K562 (cell line): ENCODE measurements at regions not wholly inside any gene's neighbourhood (a gene's known extent, or its start where the extent isn't known, plus 50 kb on each side); places are given as distances from the start of the nearest gene placed in this dataset.

Experiments
- ATAC-seq: fragments of 200-7000 bp; cut with Tn5 transposase; 3 replicates; pipeline ENCODE4 v1.9.1; 2020; ENCODE audit warnings: moderate library complexity
- BruUV-seq: library from RNA; stranded (reverse); fragments of 400-500 nt; replicated peaks from 2 replicates; lab custom pipeline; 2021; lab: Mats Ljungman, UMichigan
- CTCF ChIA-PET: fragments of 300-600 bp; formaldehyde crosslinking; extraction: SDS; loops from one replicate; lab custom pipeline; 2021; ENCODE audit warnings: low intra/inter-chr PET ratio; lab: Yijun Ruan, JAX
- POLR2A ChIA-PET: fragments of 300-600, 350-650 bp; sonication (Branson Sonifier 250); formaldehyde crosslinking; extraction: SDS; loops from one replicate; lab custom pipeline; 2021; ENCODE audit warnings: antibody characterized with exemption, inconsistent platforms; lab: Yijun Ruan, JAX
- DNase-seq, 4 experiments: peaks; one replicate each; pipeline versions ENCODE4 v3.0.0 to v3.0.0-alpha.2; 2011 to 2018; ENCODE audit warnings: low spot score in 3 of 4, mixed read lengths in 3 of 4; ENCODE audit errors: extremely low read depth in 1 of 4
- FAIRE-seq: peaks from 2 replicates; lab custom pipeline; 2011; peaks lifted over from hg19 to GRCh38; lab: Jason Lieb, UNC
- H2AFZ ChIP-seq: 2 replicates; pipeline ENCODE4 v1.6.0; 2011; ENCODE audit warnings: low read depth, low read length, control low read depth, inconsistent platforms
- H3K27ac ChIP-seq: fragments of 200-600 bp; 3 replicates; pipeline ENCODE4 v1.8.0; 2011; ENCODE audit warnings: low read depth, mild to moderate bottlenecking, control low read depth, inconsistent platforms, low read length, moderate library complexity, mixed read lengths; ENCODE audit errors: extremely low read depth
- H3K27me3 ChIP-seq, 2 experiments: fragments of 300-600 bp in 1 of 2; 2 replicates in 1 of 2; 3 replicates in 1 of 2; pipeline versions ENCODE4 v1.6.0 to v1.8.0; 2011; ENCODE audit warnings: inconsistent platforms in 2 of 2, low read length in 2 of 2, mild to moderate bottlenecking in 1 of 2, mixed read lengths in 1 of 2, moderate library complexity in 1 of 2; ENCODE audit not compliant: control insufficient read depth in 2 of 2, insufficient read depth in 2 of 2
- H3K36me3 ChIP-seq: fragments of 300-600 bp; 3 replicates; pipeline ENCODE4 v1.8.0; 2011; ENCODE audit warnings: mild to moderate bottlenecking, low read length, inconsistent platforms; ENCODE audit not compliant: control insufficient read depth, insufficient read depth
- H3K4me1 ChIP-seq, 2 experiments: fragments of 200-600 bp in 1 of 2; replicated peaks in 1 of 2; 2 replicates in 1 of 2; 3 replicates in 1 of 2; pipeline versions ENCODE4 v1.5.1 to v1.8.0; 2011; ENCODE audit warnings: inconsistent platforms in 2 of 2, low read length in 2 of 2, mild to moderate bottlenecking in 1 of 2, mixed read lengths in 1 of 2, moderate library complexity in 1 of 2; ENCODE audit not compliant: control insufficient read depth in 2 of 2, insufficient read depth in 2 of 2
- H3K4me2 ChIP-seq: 2 replicates; pipeline ENCODE4 v1.6.1; 2011; ENCODE audit warnings: low read length, control low read depth, inconsistent platforms, mixed read lengths; ENCODE audit not compliant: insufficient read depth
- H3K4me3 ChIP-seq: fragments of 200-600 bp; sonication (generic), shearing (Covaris generic); 2 replicates; pipeline ENCODE4 v1.5.1; 2016; ENCODE audit warnings: control low read depth, inconsistent platforms
- H3K79me2 ChIP-seq: fragments of 200-600 bp; 3 replicates; pipeline ENCODE4 v1.8.0; 2011; ENCODE audit warnings: low read length, inconsistent platforms; ENCODE audit not compliant: control insufficient read depth, insufficient read depth
- H3K9ac ChIP-seq, 2 experiments: 2 replicates each; pipeline versions ENCODE4 v1.6.0 to v1.6.1; 2011; ENCODE audit warnings: low read depth in 2 of 2, low read length in 2 of 2, control low read depth in 1 of 2, inconsistent platforms in 1 of 2, mild to moderate bottlenecking in 1 of 2, mixed read lengths in 1 of 2; ENCODE audit not compliant: insufficient read depth in 1 of 2
- H3K9me1 ChIP-seq: one replicate; pipeline ENCODE4 v1.6.0; 2011; ENCODE audit warnings: inconsistent platforms, mild to moderate bottlenecking, low read length, moderate library complexity; ENCODE audit not compliant: control insufficient read depth, insufficient read depth
- H3K9me3 ChIP-seq: replicated peaks from 2 replicates; pipeline ENCODE4 v1.5.1; 2011; ENCODE audit warnings: low read depth, low read length, inconsistent platforms; ENCODE audit not compliant: control insufficient read depth, insufficient read depth
- H4K20me1 ChIP-seq: replicated peaks from 2 replicates; pipeline ENCODE4 v1.6.1; 2011; ENCODE audit warnings: low read length, inconsistent platforms, mixed read lengths; ENCODE audit not compliant: control insufficient read depth, insufficient read depth
- CCAR2 ChIP-seq: fragments of 200-400 bp; formaldehyde crosslinking; IDR thresholded peaks from 2 replicates; pipeline ENCODE4 v1.6.1; 2017; ENCODE audit warnings: mild to moderate bottlenecking, low read depth, low read length
- CCNT2 ChIP-seq: IDR thresholded peaks from 2 replicates; pipeline ENCODE4 v1.6.1; 2011; ENCODE audit warnings: borderline replicate concordance, low read depth, mild to moderate bottlenecking, moderate library complexity, mixed read lengths, low read length; ENCODE audit not compliant: insufficient read length; ENCODE audit errors: extremely low read depth
- CHD2 ChIP-seq: IDR thresholded peaks from 2 replicates; pipeline ENCODE4 v1.6.1; 2011; ENCODE audit warnings: low read depth, low read length
- ELF1 ChIP-seq: fragments of 200-800 bp; sonication (Bioruptor generic); IDR thresholded peaks from 2 replicates; pipeline ENCODE4 v1.6.1; 2016; ENCODE audit warnings: missing genetic modification characterization, missing compliant biosample characterization
- EP300 ChIP-seq: IDR thresholded peaks from 2 replicates; pipeline ENCODE4 v1.6.1; 2012; ENCODE audit warnings: low read length, improper control_type of control experiment
- KDM2B ChIP-seq: fragments of 250-450 bp; sonication (Bioruptor Pico); IDR thresholded peaks from 2 replicates; pipeline ENCODE4 v1.8.0; 2021; ENCODE audit warnings: mild to moderate bottlenecking, moderate library complexity
- KLF13 ChIP-seq: fragments of 450-650 bp; IDR thresholded peaks from 2 replicates; pipeline ENCODE4 v1.6.1; 2016; ENCODE audit warnings: missing genetic modification characterization, low read depth, mild to moderate bottlenecking, missing compliant biosample characterization, moderate library complexity, borderline replicate concordance
- NR1H2 ChIP-seq: sonication (generic); formaldehyde crosslinking; IDR thresholded peaks from 2 replicates; pipeline ENCODE4 v1.4.0; 2020; ENCODE audit warnings: mild to moderate bottlenecking, missing genetic modification reagents
- PHF8 ChIP-seq: fragments of 200-600 bp; sonication (generic); IDR thresholded peaks from 2 replicates; pipeline ENCODE4 v1.6.1; 2012; ENCODE audit warnings: mixed run types, mild to moderate bottlenecking, inconsistent platforms, low read length, moderate library complexity, borderline replicate concordance
- PREB ChIP-seq: sonication (generic); formaldehyde crosslinking; IDR thresholded peaks from 2 replicates; pipeline ENCODE4 v1.8.1; 2023; ENCODE audit warnings: mild to moderate bottlenecking, missing genetic modification reagents
- SMAD2 ChIP-seq: fragments of 150-350 bp; IDR thresholded peaks from 2 replicates; pipeline ENCODE4 v1.6.1; 2014; ENCODE audit warnings: low read depth, mild to moderate bottlenecking, low read length
- SUPT5H ChIP-seq: fragments of 450-650 bp; IDR thresholded peaks from 2 replicates; pipeline ENCODE4 v1.6.1; 2016
- ZBTB11 ChIP-seq, 3 experiments: fragments of 200-800 bp in 1 of 3; fragments of 250-450 bp in 1 of 3; fragments of 450-650 bp in 1 of 3; sonication (Bioruptor Pico) in 1 of 3; sonication (Bioruptor generic) in 1 of 3; formaldehyde crosslinking in 1 of 3; IDR thresholded peaks; 2 replicates each; pipeline versions ENCODE4 v1.6.1 to v1.8.0; 2016 to 2022; ENCODE audit warnings: mild to moderate bottlenecking in 2 of 3, missing genetic modification characterization in 2 of 3, missing compliant biosample characterization in 1 of 3, moderate library complexity in 1 of 3
- ZBTB43 ChIP-seq: sonication (generic); formaldehyde crosslinking; IDR thresholded peaks from 2 replicates; pipeline ENCODE4 v1.8.0; 2023; ENCODE audit warnings: mild to moderate bottlenecking, missing genetic modification reagents
- ZNF274 ChIP-seq: IDR thresholded peaks from 2 replicates; pipeline ENCODE4 v1.6.1; 2011; ENCODE audit warnings: low read depth, mild to moderate bottlenecking, low read length, moderate library complexity, borderline replicate concordance
- ZNF395 ChIP-seq: fragments of 200-800 bp; sonication (Bioruptor generic); IDR thresholded peaks from 2 replicates; pipeline ENCODE4 v1.6.1; 2017; ENCODE audit warnings: missing genetic modification characterization, missing compliant biosample characterization
- ZNF780A ChIP-seq: fragments of 250-450 bp; sonication (Bioruptor Pico); IDR thresholded peaks from 2 replicates; pipeline ENCODE4 v1.5.0; 2021; ENCODE audit warnings: mild to moderate bottlenecking
- whole genome bisulfite sequencing: fragments of 100-300 bp; shearing (Covaris generic); methylation state at CpG from one replicate; pipeline ENCODE4 v1.1.6; 2016; ENCODE audit warnings: low coverage, mixed read lengths; ENCODE audit not compliant: insufficient coverage; ENCODE audit errors: missing lambda C conversion rate; 5-methylcytosine and 5-hydroxymethylcytosine counted together
- in situ Hi-C: fragments of 300-500 bp; cut with MboI; formaldehyde crosslinking; loops from 4 replicates; pipeline ENCODE4 v1.15.0; 2018; ENCODE audit warnings: inconsistent platforms, mixed read lengths
- intact Hi-C: fragments of 100-400 bp; cut with micrococcal nuclease; formaldehyde crosslinking; loops from 2 replicates; pipeline ENCODE4 v1.14.2; 2022

DNA sequence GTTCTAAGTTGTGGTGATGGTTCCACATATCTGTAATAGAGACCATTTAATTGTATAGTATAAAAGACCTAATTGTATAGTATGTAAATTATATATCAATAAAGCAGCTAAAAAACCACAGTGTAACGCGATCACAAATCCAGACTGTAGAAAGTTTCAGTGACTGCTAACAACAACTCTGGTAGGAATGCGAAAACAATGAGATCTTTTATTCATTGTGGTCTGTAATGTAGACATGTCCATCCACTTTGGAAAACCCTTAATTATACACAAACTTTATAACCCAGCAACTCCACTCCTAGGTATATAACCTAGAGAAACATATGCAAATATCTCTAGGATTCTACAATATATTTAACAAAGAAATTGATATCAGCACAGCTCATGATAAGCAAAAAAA is 549.5 kb downstream of the SLITRK1 start:
- no peak for FAIRE-seq
- Histone ChIP-seq H3K9ac (no peak overlapping the region), H4K20me1 (no peaks in the 10 kb centered on the region), H3K36me3 (no peaks in the 10 kb centered on the region), H3K4me2 (no peak overlapping the region), H2AFZ (no peak overlapping the region), H3K79me2 (no peaks in the 10 kb centered on the region), H3K9me3 (no peaks in the 10 kb centered on the region), H3K27ac (no peak overlapping the region), H3K27me3 (no peaks in the 10 kb centered on the region), H3K9me1 (no peaks in the 10 kb centered on the region), H3K4me1 (no peaks in the 10 kb centered on the region), H3K4me3 (no peak overlapping the region)
- WGBS = 0% methylated on average over 3 of the region's 3 CpGs
- DNase-seq = no peak
- POLR2A ChIA-PET = no interaction called here
- no TSS peak for BruUV-seq
- CTCF ChIA-PET = no interaction called here
- in situ Hi-C loops = no loop called here
- no peak for ATAC-seq
- intact Hi-C loops = no loop called here
- TF ChIP-seq PREB (CRISPR knock-in tag) = no peak
- no peak for TF ChIP-seq SUPT5H
- TF ChIP-seq ZNF780A (CRISPR knock-in tag) = no peak
- no peak for TF ChIP-seq CHD2
- TF ChIP-seq ELF1 (tag) = no peak
- no peak for TF ChIP-seq PHF8
- no peak for TF ChIP-seq ZBTB11 (CRISPR knock-in tag; IDR thresholded peaks at IDR 0.05)
- TF ChIP-seq KLF13 (tag) = no peak
- no peak for TF ChIP-seq EP300
- TF ChIP-seq NR1H2 (CRISPR knock-in tag) = no peak
- no peak for TF ChIP-seq SMAD2
- no peak for TF ChIP-seq CCAR2
- TF ChIP-seq KDM2B (CRISPR knock-in tag) = no peak
- no peak for TF ChIP-seq ZNF395 (CRISPR knock-in tag)
- TF ChIP-seq CCNT2 = no peak
- TF ChIP-seq ZBTB43 (CRISPR knock-in tag) = no peak
- TF ChIP-seq ZNF274 = no peak
